NCI-H510A (cell line): ENCODE measurements at regions not wholly inside any gene's neighbourhood (a gene's known extent, or its start where the extent isn't known, plus 50 kb on each side); places are given as distances from the start of the nearest gene placed in this dataset.
"Not testable (repeated sequence)": the region's sequence is repeated elsewhere in the genome, so short reads cannot be mapped to it uniquely, and the experiment has no call there.

Experiments used
- DNase-seq: peaks from one replicate; lab custom pipeline; 2025; lab: John Stamatoyannopoulos, UW

GRCh38 chrX:114272096-114272686, 311.7 kb upstream of the HTR2C start:
- no peak for DNase-seq

DNA sequence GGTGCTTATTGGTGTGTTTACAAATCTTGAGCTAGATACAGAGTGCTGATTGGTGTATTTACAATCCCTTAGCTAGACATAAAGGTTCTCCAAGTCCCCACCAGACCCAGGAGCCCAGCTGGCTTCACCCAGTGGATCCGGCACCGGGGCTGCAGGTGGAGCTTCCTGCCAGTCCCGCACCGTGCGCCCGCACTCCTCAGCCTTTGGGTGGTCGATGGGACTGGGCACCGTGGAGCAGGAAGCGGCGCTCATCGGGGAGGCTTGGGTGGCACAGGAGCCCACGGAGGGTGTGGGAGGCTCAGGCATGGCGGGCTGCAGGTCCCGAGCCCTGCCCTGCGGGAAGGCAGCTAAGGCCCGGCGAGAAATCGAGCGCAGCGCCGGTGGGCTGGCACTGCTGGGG, 313.5 kb upstream of the HTR2C start:
- DNase-seq: not testable (repeated sequence)

DNA sequence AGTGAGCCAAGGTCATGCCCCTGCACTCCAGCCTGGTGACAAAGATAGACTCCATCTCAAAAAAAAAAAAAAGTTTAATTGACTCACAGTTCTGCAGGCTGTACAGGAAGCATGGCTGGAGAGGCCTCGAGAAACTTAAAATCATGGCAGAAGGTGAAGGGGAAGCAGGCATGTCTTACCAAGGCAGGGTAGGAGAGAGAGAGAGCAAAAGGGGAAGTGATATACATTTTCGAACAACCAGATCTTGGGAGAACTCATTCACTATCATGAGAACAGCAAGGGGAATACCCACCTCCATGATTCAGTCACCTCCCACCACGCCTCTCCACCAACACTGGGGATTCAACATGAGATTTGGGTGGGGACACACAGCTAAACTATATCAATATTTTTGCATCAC, 315.2 kb upstream of the HTR2C start:
- DNase-seq: no peak

DNA sequence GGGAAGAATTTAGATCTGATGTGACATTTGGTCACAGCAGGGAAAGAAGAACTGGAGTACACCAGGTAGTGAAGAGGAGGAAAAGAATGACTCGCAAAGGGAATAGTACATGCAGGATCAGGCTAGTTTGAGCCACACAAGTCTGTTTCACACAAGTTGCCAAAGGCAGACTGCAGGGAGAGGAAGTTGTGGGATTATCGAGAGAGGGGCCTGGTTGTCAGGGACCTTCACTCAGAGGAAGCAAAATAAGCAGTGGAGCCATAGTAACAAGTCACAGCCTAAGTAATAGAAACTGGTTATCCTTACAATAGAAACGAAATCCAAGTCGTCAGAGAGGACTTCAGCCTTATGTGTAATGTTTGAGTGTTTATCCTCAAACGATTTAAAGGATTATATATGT, 316.7 kb upstream of the HTR2C start:
- no peak for DNase-seq

DNA sequence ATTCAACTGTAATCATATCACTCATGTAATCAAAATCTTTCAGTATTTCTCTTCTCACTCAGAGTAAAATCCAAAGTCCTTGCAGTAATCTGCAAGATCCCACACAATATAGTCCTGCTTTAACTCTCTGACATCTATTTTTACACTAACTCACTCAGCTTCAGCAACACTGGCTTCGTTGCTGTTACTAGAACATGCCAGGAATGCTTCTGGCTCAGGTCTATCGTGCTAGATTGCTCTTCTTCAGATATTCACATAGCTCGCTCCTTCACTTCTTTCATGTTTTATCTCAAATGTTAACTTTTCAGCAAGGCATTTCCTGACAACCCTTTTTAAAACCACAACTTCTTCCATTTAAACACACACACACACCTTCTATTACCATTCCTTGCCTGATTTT, 331.7 kb upstream of the HTR2C start:
- DNase-seq: no peak

DNA sequence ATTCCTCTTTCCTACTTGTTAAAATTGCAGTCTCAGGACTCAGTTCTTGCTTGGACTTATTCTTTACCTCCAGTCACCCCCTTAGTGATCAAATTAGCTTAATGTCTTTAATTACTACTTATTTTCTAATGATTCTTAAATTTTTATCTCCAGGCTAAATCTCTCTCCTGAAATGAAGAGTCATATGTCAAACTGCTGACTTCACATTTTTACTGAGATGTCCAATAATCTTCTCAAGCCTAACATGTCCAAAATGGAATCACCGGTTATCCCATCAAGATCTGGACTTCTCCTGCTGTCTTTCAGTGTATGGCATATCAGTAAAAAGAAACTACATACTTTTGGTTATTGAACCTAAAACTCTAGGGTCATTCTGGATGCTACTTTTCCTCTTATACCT, 332.3 kb upstream of the HTR2C start:
- DNase-seq: no peak

- no peak for DNase-seq
Measured at GRCh38 chrX:114221445-114221844, 362.4 kb upstream of the HTR2C start.

DNA sequence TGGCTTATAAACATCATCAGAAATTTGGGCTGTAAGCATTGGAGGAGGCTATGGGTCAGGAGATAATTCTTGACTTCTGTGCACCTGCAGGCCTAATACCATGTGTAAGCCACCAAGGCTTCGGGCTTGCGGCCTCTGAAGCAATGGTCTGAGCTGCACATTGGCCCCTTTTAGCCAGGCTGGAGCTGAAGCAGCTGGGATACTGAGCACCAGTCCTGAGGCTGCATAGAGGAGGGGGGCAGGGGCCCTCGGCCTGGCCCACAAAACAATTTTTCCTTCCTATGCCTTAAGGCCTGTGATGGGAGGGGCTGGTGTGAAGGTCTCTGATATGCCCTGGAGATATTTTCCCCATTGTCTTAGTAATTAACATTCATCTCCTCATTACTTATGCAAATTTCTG, 373.0 kb upstream of the HTR2C start:
- no peak for DNase-seq

- no peak for DNase-seq
Measured at GRCh38 chrX:114201622-114202021, 382.3 kb upstream of the HTR2C start.

DNA sequence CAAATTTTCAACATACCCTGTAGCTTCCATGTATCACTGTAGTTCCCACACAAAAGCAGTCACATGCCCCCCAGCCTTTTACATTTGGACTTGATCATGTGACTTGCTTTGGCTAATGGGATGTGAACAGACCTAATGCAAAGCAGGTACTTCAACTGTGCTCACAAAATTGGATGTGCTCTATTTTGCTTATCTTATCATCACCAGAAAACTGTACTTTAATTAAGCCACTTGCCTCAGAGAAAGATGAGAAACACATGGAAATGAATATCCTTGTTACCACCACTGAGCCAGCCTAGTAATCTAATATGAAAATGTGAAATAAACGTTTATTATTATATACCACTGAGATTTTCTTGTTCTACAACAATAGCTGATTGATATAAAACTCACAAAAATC, 402.7 kb upstream of the HTR2C start:
- no peak for DNase-seq

DNA sequence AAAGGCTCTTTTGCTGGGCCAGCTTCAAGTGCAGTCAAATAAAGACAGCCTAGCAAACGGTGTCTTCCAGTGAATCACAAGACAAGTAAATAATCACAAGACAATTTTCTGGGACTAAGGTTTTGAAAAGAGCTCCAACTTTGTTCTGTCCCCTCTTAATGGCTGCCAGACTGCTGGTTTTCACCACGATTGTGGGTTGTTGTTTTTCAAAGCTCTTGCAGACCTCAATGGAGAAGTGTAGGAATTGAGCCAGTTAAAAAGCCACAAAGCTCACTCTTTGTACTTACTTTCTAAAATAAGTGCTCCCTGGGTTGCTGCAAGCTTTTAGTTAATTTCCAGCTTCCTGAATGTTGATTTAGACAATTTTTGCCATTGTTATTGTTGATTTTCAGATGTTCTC, 405.8 kb upstream of the HTR2C start:
- no peak for DNase-seq

DNA sequence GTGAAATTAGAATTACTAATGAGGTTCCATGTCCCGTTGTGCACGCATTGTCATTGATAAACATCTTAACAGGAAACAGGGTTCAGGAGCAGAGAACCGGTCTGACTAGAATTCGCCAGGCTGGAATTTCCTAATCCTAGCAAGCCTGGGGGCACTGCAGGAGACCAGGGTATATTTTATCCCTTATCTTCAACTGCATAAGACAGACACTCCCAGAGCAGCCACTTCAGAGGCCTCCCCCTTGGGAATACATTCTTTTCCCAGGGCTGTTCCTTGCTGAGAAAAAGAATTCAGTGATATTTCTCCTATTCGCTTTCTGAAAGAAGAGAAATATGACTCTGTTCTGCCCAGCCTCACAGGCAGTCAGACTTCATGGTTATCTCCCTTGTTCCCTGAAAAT, 416.6 kb upstream of the HTR2C start:
- DNase-seq: not testable (repeated sequence)

GRCh38 chrX:114166601-114167000, 417.3 kb upstream of the HTR2C start:
- DNase-seq: no peak

DNA sequence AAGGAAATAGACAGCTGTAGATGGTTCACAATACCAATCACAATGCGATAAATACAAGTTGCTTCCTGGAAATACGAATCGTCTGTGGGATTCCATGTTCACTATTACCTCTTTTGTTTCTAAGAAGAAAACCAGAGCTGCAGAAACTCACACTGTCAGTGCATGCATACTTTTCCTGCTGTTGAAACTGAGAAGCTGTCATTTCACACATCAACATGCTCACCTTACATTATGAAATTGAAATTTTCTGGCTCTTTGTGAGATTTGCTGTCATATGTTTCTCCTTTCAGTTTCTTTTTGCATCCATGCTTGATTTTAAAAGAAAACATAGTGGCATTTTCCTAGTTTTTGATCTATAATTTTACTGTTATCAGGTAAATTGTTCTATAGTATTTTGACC, 418.3 kb upstream of the HTR2C start:
- DNase-seq: no peak

- DNase-seq: no peak
Measured at GRCh38 chrX:114162068-114162735, 421.7 kb upstream of the HTR2C start.

DNA sequence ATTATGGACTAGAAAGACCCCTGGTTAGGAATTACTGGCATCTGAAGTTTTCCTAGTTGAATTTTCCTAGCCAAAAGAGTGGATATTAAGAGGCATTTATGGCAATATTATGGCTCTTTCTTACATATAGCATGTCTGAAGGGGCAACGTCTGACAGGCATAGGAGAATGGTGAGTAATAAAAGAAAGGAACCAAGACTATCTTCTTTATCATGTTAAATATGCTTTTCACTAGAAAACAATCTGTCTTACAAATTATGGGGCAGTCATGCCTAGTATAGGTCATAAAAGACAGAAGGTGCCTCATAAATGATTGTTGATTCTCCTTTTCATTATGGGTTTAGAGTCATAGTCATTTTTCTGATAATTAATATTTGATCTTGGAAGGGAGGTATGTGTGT, 431.1 kb upstream of the HTR2C start:
- no peak for DNase-seq

- no peak for DNase-seq
Measured at GRCh38 chrX:114152130-114152529, 431.8 kb upstream of the HTR2C start.

DNA sequence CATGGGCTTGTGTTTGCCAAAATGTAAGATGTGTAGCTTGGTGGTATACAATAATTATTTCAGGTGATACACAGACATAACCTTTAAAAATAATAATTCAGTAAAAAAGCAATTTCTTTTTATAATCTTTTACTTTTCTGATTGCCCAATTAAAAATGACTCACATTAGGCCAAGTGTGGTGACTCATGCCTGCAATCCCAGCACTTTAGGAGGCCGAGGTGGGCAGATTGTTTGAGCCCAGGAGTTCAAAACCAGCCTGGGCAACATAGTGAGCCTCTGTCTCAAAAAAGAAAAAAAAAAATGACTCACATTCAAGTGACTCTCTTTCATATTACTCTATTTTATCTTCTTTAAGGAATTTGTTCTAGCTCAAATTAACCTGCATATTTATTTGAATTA, 449.4 kb upstream of the HTR2C start:
- DNase-seq: no peak

DNA sequence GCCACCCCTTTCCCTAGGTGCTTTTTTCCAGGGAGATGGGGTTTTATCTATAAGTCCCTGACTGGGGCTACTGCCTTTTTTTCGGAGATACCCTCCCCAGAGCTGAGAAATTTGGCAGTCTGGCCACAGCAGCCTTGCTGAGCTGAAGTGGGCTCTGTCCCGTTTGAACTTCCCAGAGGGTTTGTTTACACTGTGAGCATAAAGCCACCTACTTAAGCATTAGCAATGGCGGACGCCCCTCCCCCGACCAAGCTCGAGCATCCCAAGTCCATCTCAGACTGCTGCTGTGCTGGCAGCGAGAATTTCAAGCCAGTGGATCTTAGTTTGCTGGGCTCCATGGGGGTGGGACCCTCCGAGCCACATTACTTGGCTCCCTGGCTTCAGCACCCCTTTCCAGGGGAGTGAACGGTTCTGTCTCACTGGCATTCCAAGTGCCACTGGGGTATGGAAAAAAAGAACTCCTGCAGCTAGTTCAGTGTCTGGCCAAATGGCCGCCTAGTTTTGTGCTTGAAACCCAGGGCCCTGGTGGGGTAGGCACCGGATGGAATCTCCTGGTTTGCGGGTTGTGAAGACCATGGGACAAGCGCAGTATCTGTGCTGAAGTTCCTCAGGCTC, 456.4 kb upstream of the HTR2C start:
- no peak for DNase-seq

- DNase-seq: no peak
Measured at GRCh38 chrX:114127005-114127404, 456.9 kb upstream of the HTR2C start.

DNA sequence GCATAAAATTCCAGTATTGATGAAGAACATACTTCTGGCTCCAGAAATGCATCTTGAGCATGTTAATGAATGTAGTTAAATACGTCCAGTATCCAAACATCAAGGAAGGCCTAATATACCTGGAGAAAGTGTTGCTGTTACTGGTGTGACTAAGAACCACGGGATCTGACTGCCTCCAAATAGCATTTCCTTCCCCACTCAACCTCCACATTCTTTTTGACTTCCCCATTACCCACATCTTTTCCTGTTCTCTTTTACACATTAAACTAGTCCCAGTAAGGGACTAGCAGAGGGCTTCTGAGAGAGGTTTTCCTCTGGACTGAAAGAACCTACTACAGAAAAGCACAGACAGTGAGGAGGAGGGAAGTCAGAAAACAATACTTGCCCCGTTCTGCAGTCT, 482.8 kb upstream of the HTR2C start:
- no peak for DNase-seq

DNA sequence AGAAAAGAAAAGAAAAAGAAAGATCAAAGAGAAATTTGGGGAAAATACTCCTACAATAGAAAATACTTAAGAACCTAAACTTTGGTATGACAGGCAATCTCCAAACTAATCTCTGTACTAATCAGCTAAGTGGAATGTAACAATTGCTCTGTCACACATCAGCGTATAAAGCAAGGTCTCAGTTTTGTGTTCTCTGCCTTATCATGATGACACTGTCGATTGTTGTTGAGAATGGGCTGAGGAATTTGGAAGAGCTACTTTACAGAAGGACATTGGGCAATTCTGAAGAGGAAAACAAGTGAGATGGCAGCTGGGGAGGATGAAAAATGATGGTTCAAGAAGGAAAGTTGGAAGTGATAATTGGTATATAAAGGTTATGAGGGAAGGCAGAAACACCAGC, 486.0 kb upstream of the HTR2C start:
- no peak for DNase-seq

- DNase-seq: no peak
Measured at GRCh38 chrX:114097427-114097826, 486.5 kb upstream of the HTR2C start.

DNA sequence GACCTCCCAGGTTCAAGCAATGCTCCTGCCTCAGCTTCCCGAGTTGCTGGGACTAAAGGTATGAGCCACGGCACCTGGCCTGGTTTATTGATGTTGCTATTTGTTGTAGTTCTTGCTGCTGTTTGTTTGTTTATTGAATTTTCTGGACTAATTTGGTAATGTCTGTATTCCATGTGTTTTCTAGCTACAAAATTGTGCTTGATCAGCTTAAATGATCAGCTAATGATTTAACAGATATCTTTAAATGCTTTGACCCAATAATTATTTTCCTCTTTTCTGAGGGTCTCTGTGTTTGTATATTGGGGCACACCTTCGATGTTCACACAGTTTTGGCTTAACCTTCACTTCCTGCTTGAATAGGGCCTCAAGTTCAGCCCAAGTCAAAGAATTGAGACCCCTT, 488.1 kb upstream of the HTR2C start:
- no peak for DNase-seq
